GM19351 (cell line): ENCODE measurements at regions not wholly inside any gene's neighbourhood (a gene's known extent, or its start where the extent isn't known, plus 50 kb on each side); places are given as distances from the start of the nearest gene placed in this dataset.

ENCODE experiments used
- ATAC-seq: cut with Tn5 transposase; IDR thresholded peaks from one replicate; pipeline ENCODE4 v1.9.1; 2021; ENCODE audit warnings: mild to moderate bottlenecking, moderate library complexity; ENCODE audit not compliant: unreplicated experiment

GRCh38 chr13:111533900-111534683 lies 213.7 kb downstream of the TEX29 start:
- no peak for ATAC-seq

- ATAC-seq: no peak
Observed at GRCh38 chr13:111534751-111535522, 214.5 kb downstream of the TEX29 start.

GRCh38 chr13:111535523-111535811 lies 215.0 kb downstream of the TEX29 start:
- ATAC-seq: no peak

GRCh38 chr13:111536075-111536642 lies 215.7 kb downstream of the TEX29 start:
- ATAC-seq: no peak

- ATAC-seq: no peak
Observed at GRCh38 chr13:111537115-111537728, 216.8 kb downstream of the TEX29 start.

- no peak for ATAC-seq
Observed at GRCh38 chr13:111537843-111538499, 217.5 kb downstream of the TEX29 start.

GRCh38 chr13:111539252-111539651 lies 218.8 kb downstream of the TEX29 start:
- no peak for ATAC-seq

- ATAC-seq: no peak
Observed at GRCh38 chr13:111539791-111540446, 219.5 kb downstream of the TEX29 start.

- ATAC-seq: no peak
Observed at GRCh38 chr13:111540486-111540885, 220.0 kb downstream of the TEX29 start.

- ATAC-seq: no peak
Observed at GRCh38 chr13:111541345-111541744, 220.9 kb downstream of the TEX29 start.

GRCh38 chr13:111541752-111542529 lies 221.5 kb downstream of the TEX29 start:
- ATAC-seq: no peak

GRCh38 chr13:111542530-111543341 lies 222.3 kb downstream of the TEX29 start:
- no peak for ATAC-seq

- no peak for ATAC-seq
Observed at GRCh38 chr13:111546921-111547675, 226.7 kb downstream of the TEX29 start.

- ATAC-seq: no peak
Observed at GRCh38 chr13:111547726-111548273, 227.4 kb downstream of the TEX29 start.

- ATAC-seq: no peak
Observed at GRCh38 chr13:111548301-111548700, 227.9 kb downstream of the TEX29 start.

- ATAC-seq: no peak
Observed at GRCh38 chr13:111548805-111549204, 228.4 kb downstream of the TEX29 start.

- ATAC-seq: no peak
Observed at GRCh38 chr13:111549464-111549863, 229.0 kb downstream of the TEX29 start.

GRCh38 chr13:111550062-111550461 lies 229.6 kb downstream of the TEX29 start:
- no peak for ATAC-seq
